Uterus (tissue), 2 donors: ENCODE measurements at regions not wholly inside any gene's neighbourhood (a gene's known extent, or its start where the extent isn't known, plus 50 kb on each side); places are given as distances from the start of the nearest gene placed in this dataset.

Experiments used
- POLR2A ChIP-seq, 2 donors: fragments of 450-650 bp; IDR thresholded peaks; one replicate each; pipeline ENCODE4 v1.6.1; 2016; ENCODE audit warnings: antibody characterized with exemption in 2 of 2, mild to moderate bottlenecking in 1 of 2, moderate library complexity in 1 of 2
- TF ChIP-seq, protein P1 (sequence below), 4 experiments: fragments of 200-600 bp in 2 of 4; fragments of 450-650 bp in 2 of 4; sonication (generic) in 2 of 4; IDR thresholded peaks; one replicate each; pipeline ENCODE4 v1.5.1; 2016 to 2019; ENCODE audit warnings: antibody characterized with exemption in 4 of 4, mild to moderate bottlenecking in 2 of 4, moderate library complexity in 1 of 4

DNA sequence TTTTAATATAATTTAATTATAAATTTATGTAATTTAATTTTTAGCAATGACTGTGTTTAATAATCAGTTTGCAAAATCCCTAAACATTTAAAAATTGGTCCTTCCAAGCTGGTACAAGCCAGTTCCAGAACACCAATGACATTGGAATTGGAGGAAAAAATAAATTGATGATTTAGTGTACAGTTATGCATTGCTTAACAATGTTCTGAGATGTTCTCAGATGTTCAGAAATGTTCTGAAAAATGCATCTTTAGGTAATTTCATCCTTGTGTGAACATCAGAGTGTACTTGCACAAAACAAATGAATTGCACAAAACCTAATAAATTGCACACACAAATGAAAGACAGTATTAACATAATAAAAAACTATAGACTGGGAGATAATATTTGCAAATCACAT lies 95.2 kb downstream of the TRIB2 start:
- TF ChIP-seq POLR2A (IDR thresholded peaks at IDR 0.05), result no peak
- TF ChIP-seq, protein P1, sequence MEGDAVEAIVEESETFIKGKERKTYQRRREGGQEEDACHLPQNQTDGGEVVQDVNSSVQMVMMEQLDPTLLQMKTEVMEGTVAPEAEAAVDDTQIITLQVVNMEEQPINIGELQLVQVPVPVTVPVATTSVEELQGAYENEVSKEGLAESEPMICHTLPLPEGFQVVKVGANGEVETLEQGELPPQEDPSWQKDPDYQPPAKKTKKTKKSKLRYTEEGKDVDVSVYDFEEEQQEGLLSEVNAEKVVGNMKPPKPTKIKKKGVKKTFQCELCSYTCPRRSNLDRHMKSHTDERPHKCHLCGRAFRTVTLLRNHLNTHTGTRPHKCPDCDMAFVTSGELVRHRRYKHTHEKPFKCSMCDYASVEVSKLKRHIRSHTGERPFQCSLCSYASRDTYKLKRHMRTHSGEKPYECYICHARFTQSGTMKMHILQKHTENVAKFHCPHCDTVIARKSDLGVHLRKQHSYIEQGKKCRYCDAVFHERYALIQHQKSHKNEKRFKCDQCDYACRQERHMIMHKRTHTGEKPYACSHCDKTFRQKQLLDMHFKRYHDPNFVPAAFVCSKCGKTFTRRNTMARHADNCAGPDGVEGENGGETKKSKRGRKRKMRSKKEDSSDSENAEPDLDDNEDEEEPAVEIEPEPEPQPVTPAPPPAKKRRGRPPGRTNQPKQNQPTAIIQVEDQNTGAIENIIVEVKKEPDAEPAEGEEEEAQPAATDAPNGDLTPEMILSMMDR (IDR thresholded peaks at IDR 0.05), result no peak
